Prostate gland (tissue), 2 donors: ENCODE measurements at regions not wholly inside any gene's neighbourhood (a gene's known extent, or its start where the extent isn't known, plus 50 kb on each side); places are given as distances from the start of the nearest gene placed in this dataset.

Experiments
- CTCF ChIP-seq, 4 experiments: fragments of 200-600 bp in 2 of 4; fragments of 450-650 bp in 2 of 4; sonication (generic) in 2 of 4; IDR thresholded peaks; 1 replicate in 3 of 4; 2 replicates in 1 of 4; pipeline ENCODE4 v1.5.1; 2016 to 2019; ENCODE audit warnings: antibody characterized with exemption in 4 of 4, mild to moderate bottlenecking in 2 of 4, moderate library complexity in 2 of 4
- POLR2AphosphoS5 ChIP-seq: sonication (generic); formaldehyde crosslinking; IDR thresholded peaks from one replicate; pipeline ENCODE4 v1.6.1; 2017; ENCODE audit warnings: antibody characterized with exemption

GRCh38 chr1:29453502-29454240 lies 217.3 kb downstream of the PTPRU start:
- peak in 1 of 4 experiments; percentile 23 for TF ChIP-seq CTCF (IDR thresholded peaks at IDR 0.05)
- no peak for TF ChIP-seq POLR2AphosphoS5
